Caco-2 (cell line): ENCODE measurements at regions not wholly inside any gene's neighbourhood (a gene's known extent, or its start where the extent isn't known, plus 50 kb on each side); places are given as distances from the start of the nearest gene placed in this dataset.

Source experiments
- BruUV-seq: library from RNA; stranded (reverse); fragments of 400-500 nt; replicated peaks from 2 replicates; lab custom pipeline; 2021; lab: Mats Ljungman, UMichigan
- CTCF ChIA-PET: fragments of 300-600 bp; sonication (Branson Sonifier 250); formaldehyde crosslinking; loops from one replicate; lab custom pipeline; 2022; ENCODE audit warnings: antibody characterized with exemption; lab: Charles Lee
- POLR2A ChIA-PET: fragments of 300-600 bp; sonication (Branson Sonifier 250); formaldehyde crosslinking; loops from one replicate; lab custom pipeline; 2022; ENCODE audit warnings: antibody characterized with exemption; lab: Charles Lee
- DNase-seq, 2 experiments: peaks; one replicate each; pipeline versions ENCODE4 v3.0.0 to v3.0.0-alpha.2; 2020 to 2022
- H3K27me3 ChIP-seq: replicated peaks from 2 replicates; pipeline ENCODE4 v1.6.0; 2011; ENCODE audit warnings: low read length; ENCODE audit not compliant: control insufficient read depth, insufficient read depth
- H3K36me3 ChIP-seq: 2 replicates; pipeline ENCODE4 v1.5.1; 2011; ENCODE audit warnings: low read length; ENCODE audit not compliant: control insufficient read depth, insufficient read depth
- H3K4me1 ChIP-seq: fragments of 250-450 bp; sonication (Bioruptor Pico); 2 replicates; pipeline ENCODE4 v1.5.1; 2020; ENCODE audit warnings: mild to moderate bottlenecking
- H3K4me3 ChIP-seq: 2 replicates; pipeline ENCODE4 v1.5.1; 2011; ENCODE audit warnings: low read depth, mild to moderate bottlenecking, control low read depth, low read length
- H3K9me3 ChIP-seq: fragments of 250-450 bp; sonication (Bioruptor Pico); 2 replicates; pipeline ENCODE4 v1.5.1; 2020; ENCODE audit warnings: mild to moderate bottlenecking, moderate library complexity
- H3K27ac Mint-ChIP-seq: one replicate; pipeline ENCODE4 v1.8.0; 2022; ENCODE audit warnings: mixed read lengths; ENCODE audit not compliant: unreplicated experiment
- H3K27me3 Mint-ChIP-seq: one replicate; pipeline ENCODE4 v1.8.0; 2022; ENCODE audit warnings: mixed read lengths; ENCODE audit not compliant: insufficient read depth, unreplicated experiment
- H3K36me3 Mint-ChIP-seq: one replicate; pipeline ENCODE4 v1.8.0; 2022; ENCODE audit warnings: mild to moderate bottlenecking, mixed read lengths; ENCODE audit not compliant: insufficient read depth, unreplicated experiment
- H3K4me1 Mint-ChIP-seq: one replicate; pipeline ENCODE4 v1.8.0; 2022; ENCODE audit warnings: low read depth, mixed read lengths; ENCODE audit not compliant: unreplicated experiment
- H3K4me3 Mint-ChIP-seq: one replicate; pipeline ENCODE4 v1.8.0; 2022; ENCODE audit warnings: mild to moderate bottlenecking, moderate library complexity, mixed read lengths; ENCODE audit not compliant: unreplicated experiment
- H3K9me3 Mint-ChIP-seq: one replicate; pipeline ENCODE4 v1.8.0; 2022; ENCODE audit warnings: mixed read lengths; ENCODE audit not compliant: unreplicated experiment
- CTCF ChIP-seq, 2 experiments: fragments of 200-600 bp in 1 of 2; IDR thresholded peaks; 1 replicate in 1 of 2; 2 replicates in 1 of 2; pipeline versions ENCODE4 v1.5.1 to v1.8.0; 2011 to 2022; ENCODE audit warnings: antibody characterized with exemption in 1 of 2, control low read depth in 1 of 2, inconsistent platforms in 1 of 2, low read depth in 1 of 2, low read length in 1 of 2, mild to moderate bottlenecking in 1 of 2, moderate library complexity in 1 of 2; ENCODE audit not compliant: insufficient read depth in 1 of 2, severe bottlenecking in 1 of 2, unreplicated experiment in 1 of 2
- intact Hi-C: fragments of 100-400 bp; cut with micrococcal nuclease; formaldehyde crosslinking; loops from one replicate; pipeline ENCODE4 v1.10.0; 2022; ENCODE audit not compliant: unreplicated experiment

- Mint-ChIP-seq H3K27ac (no peak overlapping the region), H3K36me3 (no peaks in the 10 kb centered on the region), H3K4me3 (no peak overlapping the region), H3K27me3 (no peaks in the 10 kb centered on the region), H3K4me1 (no peaks in the 10 kb centered on the region), H3K9me3 (no peaks in the 10 kb centered on the region)
- intact Hi-C loops = no loop called here
- H3K27me3 ChIP-seq = no peaks in the 10 kb centered on the region
- ChIA-PET CTCF (no interaction called here), POLR2A (no interaction called here)
- H3K36me3 ChIP-seq = no peaks in the 10 kb centered on the region
- no peak overlapping the region for H3K4me3 ChIP-seq
- no peaks in the 10 kb centered on the region for H3K9me3 ChIP-seq
- no TSS peak for BruUV-seq
- H3K4me1 ChIP-seq = no peaks in the 10 kb centered on the region
- DNase-seq = no peak
- TF ChIP-seq CTCF (IDR thresholded peaks at IDR 0.05; ENCODE audit: insufficient read depth in 1 of 2, low read depth in 1 of 2, low read length in 1 of 2, severe bottlenecking in 1 of 2, unreplicated experiment in 1 of 2) = no peak
Observed at GRCh38 chr9:79403495-79403894, 168.3 kb upstream of the TLE4 start.

GRCh38 chr9:79408200-79408599 lies 163.6 kb upstream of the TLE4 start:
- CTCF ChIA-PET = no interaction called here
- no peaks in the 10 kb centered on the region for H3K4me1 ChIP-seq
- no peaks in the 10 kb centered on the region for H3K36me3 Mint-ChIP-seq
- DNase-seq = no peak
- H3K4me1 Mint-ChIP-seq = no peaks in the 10 kb centered on the region
- H3K36me3 ChIP-seq = no peaks in the 10 kb centered on the region
- no TSS peak for BruUV-seq
- no peaks in the 10 kb centered on the region for H3K9me3 Mint-ChIP-seq
- no peaks in the 10 kb centered on the region for H3K27me3 Mint-ChIP-seq
- no peak for TF ChIP-seq CTCF (IDR thresholded peaks at IDR 0.05; ENCODE audit: insufficient read depth in 1 of 2, low read depth in 1 of 2, low read length in 1 of 2, severe bottlenecking in 1 of 2, unreplicated experiment in 1 of 2)
- H3K4me3 ChIP-seq = no peak overlapping the region
- POLR2A ChIA-PET = no interaction called here
- intact Hi-C loops = no loop called here
- no peak overlapping the region for H3K27ac Mint-ChIP-seq
- no peaks in the 10 kb centered on the region for H3K9me3 ChIP-seq
- no peaks in the 10 kb centered on the region for H3K27me3 ChIP-seq
- no peak overlapping the region for H3K4me3 Mint-ChIP-seq

- Histone ChIP-seq H3K4me3 (no peak overlapping the region), H3K36me3 (no peaks in the 10 kb centered on the region), H3K9me3 (no peaks in the 10 kb centered on the region), H3K27me3 (no peaks in the 10 kb centered on the region), H3K4me1 (no peaks in the 10 kb centered on the region)
- BruUV-seq = no TSS peak
- Mint-ChIP-seq H3K9me3 (no peaks in the 10 kb centered on the region), H3K27ac (no peak overlapping the region), H3K4me1 (no peaks in the 10 kb centered on the region), H3K36me3 (no peaks in the 10 kb centered on the region), H3K27me3 (no peaks in the 10 kb centered on the region), H3K4me3 (no peak overlapping the region)
- ChIA-PET CTCF (no interaction called here), POLR2A (no interaction called here)
- no peak for DNase-seq
- no peak for TF ChIP-seq CTCF (IDR thresholded peaks at IDR 0.05; ENCODE audit: insufficient read depth in 1 of 2, low read depth in 1 of 2, low read length in 1 of 2, severe bottlenecking in 1 of 2, unreplicated experiment in 1 of 2)
- intact Hi-C loops = no loop called here
Observed at GRCh38 chr9:79408617-79409016, 163.1 kb upstream of the TLE4 start.
